ENCODE measurements at regions not wholly inside any gene's neighbourhood (a gene's known extent, or its start where the extent isn't known, plus 50 kb on each side); places are given as distances from the start of the nearest gene placed in this dataset.

DNA sequence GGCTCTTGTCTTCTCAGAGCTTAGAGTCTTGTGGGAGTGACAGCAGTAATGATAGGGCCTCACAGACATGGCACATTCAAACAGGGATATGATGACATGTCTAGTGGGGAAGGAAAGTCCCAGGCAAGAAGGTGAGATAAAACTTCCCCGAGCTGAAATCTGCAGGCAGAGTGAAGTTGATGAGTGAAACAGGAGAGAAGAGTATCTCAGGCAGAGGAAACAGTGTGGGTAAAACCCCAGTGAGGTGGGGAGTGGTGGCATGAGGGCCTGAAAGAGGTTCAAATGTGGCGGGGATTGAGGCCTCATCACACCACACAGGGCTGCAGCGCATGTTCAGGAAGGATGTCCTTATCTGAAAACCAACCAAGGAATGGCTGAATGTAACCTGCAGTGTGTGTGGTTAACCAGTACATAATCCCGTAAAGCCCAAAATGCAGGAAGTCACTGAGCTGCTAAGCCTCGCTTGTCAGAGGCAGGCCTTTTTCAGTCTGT is 153.8 kb upstream of the E2F8 start:
- no peaks in the 10 kb centered on the region for H4K20me1 ChIP-seq (ENCODE audit: control insufficient read depth, insufficient read depth, low read length, poor library complexity, severe bottlenecking)
- no peak overlapping the region for H3K27ac ChIP-seq (ENCODE audit: low read length in 2 of 2)
- peaks cover 3% of the 10 kb centered on the region for H3K9me3 Mint-ChIP-seq (ENCODE audit: insufficient read depth)
- DNase-seq (no peak), ATAC-seq (ENCODE audit: low read depth) (no peak)
- CTCF ChIA-PET: no interaction called here
- H3K4me3 Mint-ChIP-seq: no peak overlapping the region
- H3K4me1 ChIP-seq (ENCODE audit: control insufficient read depth in 2 of 2, insufficient read depth in 2 of 2, low read length in 2 of 2): no peaks in the 10 kb centered on the region
- POLR2A ChIA-PET: no interaction called here
- H3K4me1 Mint-ChIP-seq: no peaks in the 10 kb centered on the region
- peaks cover 0 to 7% (median 4%) of the 10 kb centered on the region in 3 donors for H3K9me3 ChIP-seq (ENCODE audit: control extremely low read depth in 1 of 3, control insufficient read depth in 2 of 3, insufficient read depth in 1 of 3, low read length in 2 of 3)
- no peak overlapping the region for H2AFZ ChIP-seq (ENCODE audit: insufficient read depth, low read depth, low read length, poor library complexity, severe bottlenecking)
- H3K27me3 Mint-ChIP-seq: peaks cover 4% of the 10 kb centered on the region
- WGBS (ENCODE audit: insufficient coverage): 20% methylated on average over 3 of the region's 5 CpGs
- TF ChIP-seq, protein P1, sequence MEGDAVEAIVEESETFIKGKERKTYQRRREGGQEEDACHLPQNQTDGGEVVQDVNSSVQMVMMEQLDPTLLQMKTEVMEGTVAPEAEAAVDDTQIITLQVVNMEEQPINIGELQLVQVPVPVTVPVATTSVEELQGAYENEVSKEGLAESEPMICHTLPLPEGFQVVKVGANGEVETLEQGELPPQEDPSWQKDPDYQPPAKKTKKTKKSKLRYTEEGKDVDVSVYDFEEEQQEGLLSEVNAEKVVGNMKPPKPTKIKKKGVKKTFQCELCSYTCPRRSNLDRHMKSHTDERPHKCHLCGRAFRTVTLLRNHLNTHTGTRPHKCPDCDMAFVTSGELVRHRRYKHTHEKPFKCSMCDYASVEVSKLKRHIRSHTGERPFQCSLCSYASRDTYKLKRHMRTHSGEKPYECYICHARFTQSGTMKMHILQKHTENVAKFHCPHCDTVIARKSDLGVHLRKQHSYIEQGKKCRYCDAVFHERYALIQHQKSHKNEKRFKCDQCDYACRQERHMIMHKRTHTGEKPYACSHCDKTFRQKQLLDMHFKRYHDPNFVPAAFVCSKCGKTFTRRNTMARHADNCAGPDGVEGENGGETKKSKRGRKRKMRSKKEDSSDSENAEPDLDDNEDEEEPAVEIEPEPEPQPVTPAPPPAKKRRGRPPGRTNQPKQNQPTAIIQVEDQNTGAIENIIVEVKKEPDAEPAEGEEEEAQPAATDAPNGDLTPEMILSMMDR (IDR thresholded peaks at IDR 0.05): no peak
- TF ChIP-seq EZH2 (IDR thresholded peaks at IDR 0.05; ENCODE audit: borderline replicate concordance, insufficient read depth, low read depth, low read length, poor library complexity, severe bottlenecking): no peak
- no peak overlapping the region for H3K4me2 ChIP-seq (replicated peaks; ENCODE audit: low read depth, low read length, poor library complexity, severe bottlenecking)
- H3K79me2 ChIP-seq (ENCODE audit: control insufficient read depth, insufficient read depth, low read length): no peaks in the 10 kb centered on the region
- H3K27ac Mint-ChIP-seq: no peak overlapping the region
- H3K36me3 ChIP-seq (replicated peaks in 1 of 2; ENCODE audit: control extremely low read depth in 1 of 2, control insufficient read depth in 1 of 2, extremely low read depth in 1 of 2, insufficient read depth in 2 of 2, low read length in 1 of 2): no peaks in the 10 kb centered on the region
- H3K4me3 ChIP-seq (ENCODE audit: control extremely low read depth in 1 of 5, extremely low read depth in 1 of 5, insufficient read depth in 1 of 5, low read depth in 2 of 5, low read length in 4 of 5): no peak overlapping the region
- no peak overlapping the region for H3K9ac ChIP-seq (ENCODE audit: low read length)
- intact Hi-C loops (cut with micrococcal nuclease): no loop called here
- H3K27me3 ChIP-seq (replicated peaks in 1 of 4; ENCODE audit: control extremely low read depth in 1 of 4, control insufficient read depth in 3 of 4, insufficient read depth in 4 of 4, low read length in 3 of 4): peaks cover 0 to 3% (median 0%) of the 10 kb centered on the region in 4 experiments

DNA sequence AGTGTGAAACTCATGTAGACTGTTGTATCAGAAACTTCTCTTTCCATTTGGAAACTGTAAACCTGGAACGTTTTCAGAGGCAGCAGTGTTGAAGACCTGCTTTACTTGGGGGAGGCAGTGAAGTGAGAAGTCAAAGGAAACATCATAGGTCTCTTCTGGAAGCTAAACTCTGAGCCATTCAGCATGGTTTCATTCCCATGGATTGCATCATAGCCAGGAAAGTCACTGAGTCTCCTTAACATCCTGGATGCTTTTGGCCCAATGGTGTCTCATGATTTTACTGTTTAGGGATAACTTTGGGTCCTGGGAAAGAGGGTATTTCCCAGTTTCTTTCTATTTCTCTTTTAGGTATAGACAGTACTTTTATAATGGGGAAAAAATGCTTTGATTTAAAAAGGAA is 153.2 kb upstream of the E2F8 start:
- Mint-ChIP-seq H3K27me3 (peaks cover 5% of the 10 kb centered on the region), H3K4me3 (no peak overlapping the region), H3K27ac (no peak overlapping the region), H3K4me1 (no peaks in the 10 kb centered on the region), H3K9me3 (ENCODE audit: insufficient read depth) (peaks cover 3% of the 10 kb centered on the region)
- ChIA-PET POLR2A (no interaction called here), CTCF (no interaction called here)
- peaks cover 0 to 7% (median 4%) of the 10 kb centered on the region in 3 donors for H3K9me3 ChIP-seq (ENCODE audit: control extremely low read depth in 1 of 3, control insufficient read depth in 2 of 3, insufficient read depth in 1 of 3, low read length in 2 of 3)
- no peaks in the 10 kb centered on the region for H3K79me2 ChIP-seq (ENCODE audit: control insufficient read depth, insufficient read depth, low read length)
- 57% methylated on average over 1 of the region's 1 CpG for WGBS (ENCODE audit: insufficient coverage)
- H3K27me3 ChIP-seq (replicated peaks in 1 of 4; ENCODE audit: control extremely low read depth in 1 of 4, control insufficient read depth in 3 of 4, insufficient read depth in 4 of 4, low read length in 3 of 4): peaks cover 0 to 3% (median 0%) of the 10 kb centered on the region in 4 experiments
- no peak overlapping the region for H3K9ac ChIP-seq (ENCODE audit: low read length)
- H3K4me2 ChIP-seq (replicated peaks; ENCODE audit: low read depth, low read length, poor library complexity, severe bottlenecking): no peak overlapping the region
- no peaks in the 10 kb centered on the region for H3K36me3 ChIP-seq (replicated peaks in 1 of 2; ENCODE audit: control extremely low read depth in 1 of 2, control insufficient read depth in 1 of 2, extremely low read depth in 1 of 2, insufficient read depth in 2 of 2, low read length in 1 of 2)
- no peak overlapping the region for H3K4me3 ChIP-seq (ENCODE audit: control extremely low read depth in 1 of 5, extremely low read depth in 1 of 5, insufficient read depth in 1 of 5, low read depth in 2 of 5, low read length in 4 of 5)
- no peak for ATAC-seq (ENCODE audit: low read depth)
- no peaks in the 10 kb centered on the region for H3K4me1 ChIP-seq (ENCODE audit: control insufficient read depth in 2 of 2, insufficient read depth in 2 of 2, low read length in 2 of 2)
- no peaks in the 10 kb centered on the region for H4K20me1 ChIP-seq (ENCODE audit: control insufficient read depth, insufficient read depth, low read length, poor library complexity, severe bottlenecking)
- intact Hi-C loops (cut with micrococcal nuclease): no loop called here
- no peak overlapping the region for H2AFZ ChIP-seq (ENCODE audit: insufficient read depth, low read depth, low read length, poor library complexity, severe bottlenecking)
- no peak overlapping the region for H3K27ac ChIP-seq (ENCODE audit: low read length in 2 of 2)
- TF ChIP-seq, protein P1 (IDR thresholded peaks at IDR 0.05): no peak
- no peak for TF ChIP-seq EZH2 (IDR thresholded peaks at IDR 0.05; ENCODE audit: borderline replicate concordance, insufficient read depth, low read depth, low read length, poor library complexity, severe bottlenecking)
- no peak for DNase-seq

All from B cell (primary cell).